ENCODE measurements at regions not wholly inside any gene's neighbourhood (a gene's known extent, or its start where the extent isn't known, plus 50 kb on each side); places are given as distances from the start of the nearest gene placed in this dataset.

DNA sequence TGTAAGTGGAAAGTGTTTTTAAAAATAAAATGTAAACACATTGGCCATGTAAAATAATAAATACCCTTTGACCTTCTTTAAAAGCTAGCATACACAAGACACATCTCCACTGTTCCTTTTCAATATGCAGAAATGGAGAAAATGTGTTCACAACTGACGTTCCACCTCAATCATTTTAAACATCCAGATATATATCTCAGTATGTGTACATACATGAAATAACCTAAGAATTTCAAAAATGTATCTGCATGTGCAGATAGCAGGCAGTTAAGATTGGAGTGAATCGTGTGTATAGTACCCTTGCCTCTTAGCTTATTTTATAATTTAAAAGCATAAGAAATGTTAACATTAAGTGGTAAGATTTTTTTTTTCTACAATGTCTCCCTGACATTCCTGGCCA, 406.2 kb upstream of the FLRT2 start:
- POLR2A ChIA-PET: no interaction called here
- no peak for DNase-seq (ENCODE audit: extremely low spot score)
- TF ChIP-seq HDGF (IDR thresholded peaks at IDR 0.05; ENCODE audit: borderline replicate concordance) (no peak), NFRKB (IDR thresholded peaks at IDR 0.05) (no peak), ELF4 (IDR thresholded peaks at IDR 0.05) (no peak), CTBP1 (IDR thresholded peaks at IDR 0.05; ENCODE audit: borderline replicate concordance) (no peak), FOXK2 (IDR thresholded peaks at IDR 0.05) (no peak), FOXM1 (IDR thresholded peaks at IDR 0.05; ENCODE audit: borderline replicate concordance) (no peak), LEF1 (IDR thresholded peaks at IDR 0.05; ENCODE audit: borderline replicate concordance) (no peak), BHLHE40 (IDR thresholded peaks at IDR 0.05; ENCODE audit: borderline replicate concordance) (no peak), ZNF384 (IDR thresholded peaks at IDR 0.05) (no peak), SP1 (IDR thresholded peaks at IDR 0.05) (no peak), TARDBP (IDR thresholded peaks at IDR 0.05) (no peak), L3MBTL2 (conservative IDR thresholded peaks at IDR 0.05) (no peak), ARNT (IDR thresholded peaks at IDR 0.05) (no peak), SUZ12 (IDR thresholded peaks at IDR 0.05) (no peak), FOXA1 (IDR thresholded peaks at IDR 0.05) (no peak)
- TF ChIP-seq, protein P1, sequence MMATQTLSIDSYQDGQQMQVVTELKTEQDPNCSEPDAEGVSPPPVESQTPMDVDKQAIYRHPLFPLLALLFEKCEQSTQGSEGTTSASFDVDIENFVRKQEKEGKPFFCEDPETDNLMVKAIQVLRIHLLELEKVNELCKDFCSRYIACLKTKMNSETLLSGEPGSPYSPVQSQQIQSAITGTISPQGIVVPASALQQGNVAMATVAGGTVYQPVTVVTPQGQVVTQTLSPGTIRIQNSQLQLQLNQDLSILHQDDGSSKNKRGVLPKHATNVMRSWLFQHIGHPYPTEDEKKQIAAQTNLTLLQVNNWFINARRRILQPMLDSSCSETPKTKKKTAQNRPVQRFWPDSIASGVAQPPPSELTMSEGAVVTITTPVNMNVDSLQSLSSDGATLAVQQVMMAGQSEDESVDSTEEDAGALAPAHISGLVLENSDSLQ (IDR thresholded peaks at IDR 0.05): no peak
- CTCF ChIA-PET: no interaction called here

DNA sequence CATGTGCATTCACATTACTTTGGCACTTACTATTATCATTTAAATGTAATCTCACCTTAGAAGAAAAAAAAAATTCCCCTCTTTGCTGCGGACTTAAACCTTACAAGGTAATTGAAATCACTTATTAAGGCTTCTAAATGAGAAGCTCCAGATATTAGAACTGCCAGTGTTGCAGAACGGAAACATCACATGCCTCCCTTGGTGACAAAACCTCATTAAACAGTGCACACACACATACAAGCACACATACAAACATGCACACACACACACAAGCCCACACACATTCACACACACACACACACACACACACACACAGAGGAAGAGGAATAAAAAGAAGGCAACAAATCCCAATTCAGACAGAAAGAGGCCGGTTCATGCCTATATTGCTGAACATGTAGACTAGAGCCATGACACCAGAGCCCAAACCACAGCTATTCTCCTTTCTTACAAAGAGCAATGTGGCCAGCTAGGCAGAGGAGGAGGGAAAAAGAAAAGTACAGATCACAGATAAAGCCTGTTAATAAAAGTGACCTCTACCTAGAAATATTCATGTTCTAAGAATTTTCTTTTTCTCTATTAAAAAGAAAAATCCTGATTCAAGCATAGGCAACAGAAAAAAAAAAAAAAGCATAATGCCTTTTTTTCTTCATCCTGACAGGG, 405.2 kb upstream of the FLRT2 start:
- TF ChIP-seq CTBP1 (IDR thresholded peaks at IDR 0.05; ENCODE audit: borderline replicate concordance) (no peak), FOXM1 (IDR thresholded peaks at IDR 0.05; ENCODE audit: borderline replicate concordance) (no peak), SUZ12 (IDR thresholded peaks at IDR 0.05) (no peak), L3MBTL2 (conservative IDR thresholded peaks at IDR 0.05) (no peak), NFRKB (IDR thresholded peaks at IDR 0.05) (no peak), ARNT (IDR thresholded peaks at IDR 0.05) (no peak), FOXA1 (IDR thresholded peaks at IDR 0.05) (no peak), FOXK2 (IDR thresholded peaks at IDR 0.05) (no peak), ZNF384 (IDR thresholded peaks at IDR 0.05) (no peak), TARDBP (IDR thresholded peaks at IDR 0.05) (no peak), ELF4 (IDR thresholded peaks at IDR 0.05) (no peak), LEF1 (IDR thresholded peaks at IDR 0.05; ENCODE audit: borderline replicate concordance) (no peak), SP1 (IDR thresholded peaks at IDR 0.05) (no peak), BHLHE40 (IDR thresholded peaks at IDR 0.05; ENCODE audit: borderline replicate concordance) (no peak), HDGF (IDR thresholded peaks at IDR 0.05; ENCODE audit: borderline replicate concordance) (no peak)
- TF ChIP-seq, protein P1 (IDR thresholded peaks at IDR 0.05): no peak
- ChIA-PET CTCF (no interaction called here), POLR2A (no interaction called here)
- no peak for DNase-seq (ENCODE audit: extremely low spot score)

DNA sequence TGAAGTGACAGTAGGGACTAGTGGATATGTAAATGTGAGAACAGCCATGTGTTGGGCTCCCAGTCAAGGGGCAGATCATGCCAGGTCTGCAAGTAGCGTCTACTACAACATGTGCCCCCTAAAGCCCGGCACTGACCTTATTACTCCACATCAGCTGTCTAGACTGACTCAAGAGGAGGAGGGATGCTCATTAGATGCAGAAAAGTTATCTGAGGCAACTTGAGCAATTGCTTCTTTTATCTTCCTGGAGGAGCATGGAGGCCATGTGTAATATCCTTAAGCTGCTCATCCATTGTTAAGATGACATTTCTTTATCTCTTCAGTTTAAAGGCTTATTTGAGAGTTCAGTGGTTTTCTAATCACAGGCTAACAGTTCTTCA, 404.7 kb upstream of the FLRT2 start:
- DNase-seq (ENCODE audit: extremely low spot score): no peak
- ChIA-PET POLR2A (no interaction called here), CTCF (no interaction called here)
- TF ChIP-seq, protein P1 (IDR thresholded peaks at IDR 0.05): no peak
- no peak for TF ChIP-seq ARNT (IDR thresholded peaks at IDR 0.05)
- TF ChIP-seq L3MBTL2 (conservative IDR thresholded peaks at IDR 0.05): no peak
- TF ChIP-seq NFRKB (IDR thresholded peaks at IDR 0.05): no peak
- TF ChIP-seq TARDBP (IDR thresholded peaks at IDR 0.05): no peak
- no peak for TF ChIP-seq SP1 (IDR thresholded peaks at IDR 0.05)
- no peak for TF ChIP-seq ZNF384 (IDR thresholded peaks at IDR 0.05)
- no peak for TF ChIP-seq SUZ12 (IDR thresholded peaks at IDR 0.05)

DNA sequence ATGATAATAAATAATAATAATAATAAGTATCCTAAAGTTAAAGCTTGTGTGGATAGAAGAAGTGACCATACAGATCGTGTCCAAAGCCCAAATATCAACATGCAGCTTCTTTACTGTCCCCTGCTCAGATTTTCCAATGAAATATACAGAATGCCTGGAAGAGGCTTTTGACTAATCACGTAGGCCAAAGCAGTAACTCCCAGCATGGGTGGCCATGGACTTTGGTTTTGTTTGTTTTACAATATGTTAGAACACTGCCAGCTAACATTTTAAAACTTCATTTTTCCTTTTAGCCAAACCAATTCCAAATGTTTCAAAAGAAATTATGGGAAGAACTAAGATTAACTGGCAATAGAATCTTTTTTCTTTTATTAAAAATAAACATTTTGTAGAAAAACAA, 400.0 kb upstream of the FLRT2 start:
- no peak for TF ChIP-seq LEF1 (IDR thresholded peaks at IDR 0.05; ENCODE audit: borderline replicate concordance)
- TF ChIP-seq ZNF384 (IDR thresholded peaks at IDR 0.05): no peak
- TF ChIP-seq HDGF (IDR thresholded peaks at IDR 0.05; ENCODE audit: borderline replicate concordance): no peak
- TF ChIP-seq BHLHE40 (IDR thresholded peaks at IDR 0.05; ENCODE audit: borderline replicate concordance): no peak
- TF ChIP-seq FOXK2 (IDR thresholded peaks at IDR 0.05): no peak
- TF ChIP-seq L3MBTL2 (conservative IDR thresholded peaks at IDR 0.05): no peak
- TF ChIP-seq ELF4 (IDR thresholded peaks at IDR 0.05): no peak
- no peak for TF ChIP-seq NFRKB (IDR thresholded peaks at IDR 0.05)
- TF ChIP-seq TARDBP (IDR thresholded peaks at IDR 0.05): no peak
- CTCF ChIA-PET: interaction anchor here (0.7 kb wide), 1 partner anchor 400 kb away, joined by 3 read pairs; the partner anchor contains the start of gene FLRT2
- no peak for DNase-seq (ENCODE audit: extremely low spot score)
- POLR2A ChIA-PET: no interaction called here

DNA sequence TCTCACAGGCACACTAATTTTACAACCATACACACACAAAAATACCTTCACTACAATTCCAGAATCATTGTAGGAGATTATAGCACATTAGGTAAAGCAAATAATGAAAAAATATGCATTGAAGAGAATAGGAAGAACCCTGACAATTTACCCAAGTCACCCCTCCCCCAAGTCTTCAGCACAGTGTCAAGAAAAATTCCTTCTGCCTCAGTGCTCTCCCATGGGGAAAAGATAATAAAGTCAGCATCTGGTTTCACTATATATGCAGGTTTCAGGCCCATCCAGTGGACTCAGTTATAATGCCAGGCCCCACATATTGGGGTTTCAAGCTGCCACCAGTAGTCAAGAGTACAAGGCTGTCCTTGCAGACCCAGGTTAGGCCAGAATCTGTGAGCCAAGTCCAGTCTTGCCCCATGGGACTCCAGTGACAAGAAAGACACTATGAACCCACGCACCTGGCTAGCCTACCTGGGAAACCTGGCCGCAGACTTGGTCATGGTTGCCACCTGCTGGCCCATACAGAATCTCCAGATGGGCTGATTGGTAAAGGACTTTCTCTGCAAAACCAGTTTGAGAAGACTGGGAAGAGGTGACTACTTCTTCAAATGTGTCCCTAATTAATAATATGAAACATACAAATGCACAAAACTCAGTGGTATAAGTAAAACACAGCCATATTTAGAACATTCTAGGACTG, 398.6 kb upstream of the FLRT2 start:
- ChIA-PET POLR2A (no interaction called here), CTCF (no interaction called here)
- DNase-seq (ENCODE audit: extremely low spot score): no peak
- TF ChIP-seq BHLHE40 (IDR thresholded peaks at IDR 0.05; ENCODE audit: borderline replicate concordance) (no peak), ARNT (IDR thresholded peaks at IDR 0.05) (no peak), FOXA1 (IDR thresholded peaks at IDR 0.05) (no peak), ELF4 (IDR thresholded peaks at IDR 0.05) (no peak), NFRKB (IDR thresholded peaks at IDR 0.05) (no peak)

DNA sequence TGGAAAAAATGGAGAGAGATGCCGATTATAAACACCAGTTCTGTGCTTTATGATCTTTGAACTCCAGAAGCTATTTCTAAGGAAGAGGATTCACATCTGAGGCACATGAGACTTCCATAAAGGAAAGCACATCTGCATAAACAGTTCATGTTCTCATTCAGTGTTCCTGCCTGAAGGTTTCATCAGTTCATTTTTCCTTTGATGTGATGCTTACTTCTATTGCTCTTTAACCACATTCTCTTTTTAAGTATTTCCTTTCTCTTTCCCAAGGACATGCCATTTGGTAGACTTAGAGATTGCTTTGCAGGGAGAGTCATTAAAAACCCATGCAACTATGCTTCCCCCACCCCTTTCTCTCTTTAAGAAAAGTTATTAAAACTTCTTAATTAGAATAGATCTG, 387.0 kb upstream of the FLRT2 start:
- ChIA-PET CTCF (interaction anchor here (0.6 kb wide), 1 partner anchor 54 kb away, joined by 4 read pairs; no protein-coding TSS in a partner anchor), POLR2A (no interaction called here)
- no peak for DNase-seq (ENCODE audit: extremely low spot score)
- no peak for TF ChIP-seq ARNT (IDR thresholded peaks at IDR 0.05)
- no peak for TF ChIP-seq L3MBTL2 (conservative IDR thresholded peaks at IDR 0.05)
- no peak for TF ChIP-seq FOXM1 (IDR thresholded peaks at IDR 0.05; ENCODE audit: borderline replicate concordance)
- no peak for TF ChIP-seq CTBP1 (IDR thresholded peaks at IDR 0.05; ENCODE audit: borderline replicate concordance)
- TF ChIP-seq BHLHE40 (IDR thresholded peaks at IDR 0.05; ENCODE audit: borderline replicate concordance): no peak
- no peak for TF ChIP-seq SP1 (IDR thresholded peaks at IDR 0.05)
- no peak for TF ChIP-seq HDGF (IDR thresholded peaks at IDR 0.05; ENCODE audit: borderline replicate concordance)
- TF ChIP-seq, protein P1 (IDR thresholded peaks at IDR 0.05): no peak
- TF ChIP-seq ELF4 (IDR thresholded peaks at IDR 0.05): no peak
- no peak for TF ChIP-seq LEF1 (IDR thresholded peaks at IDR 0.05; ENCODE audit: borderline replicate concordance)
- no peak for TF ChIP-seq FOXK2 (IDR thresholded peaks at IDR 0.05)
- TF ChIP-seq NFRKB (IDR thresholded peaks at IDR 0.05): no peak
- no peak for TF ChIP-seq ZNF384 (IDR thresholded peaks at IDR 0.05)
